ENCODE measurements at regions not wholly inside any gene's neighbourhood (a gene's known extent, or its start where the extent isn't known, plus 50 kb on each side); places are given as distances from the start of the nearest gene placed in this dataset.

- no peak overlapping the region for H3K4me2 ChIP-seq
- no peak overlapping the region for H3K9ac ChIP-seq
- no peaks in the 10 kb centered on the region for H3K27me3 ChIP-seq (ENCODE audit: insufficient read depth, low read depth)
- H2AFZ ChIP-seq (ENCODE audit: low read depth): no peak overlapping the region
- H3K27ac ChIP-seq: no peak overlapping the region
- no peak overlapping the region for H3K4me3 ChIP-seq (IDR thresholded peaks at IDR 0.05; ENCODE audit: insufficient read depth, low read depth, low read length)
- no peaks in the 10 kb centered on the region for H3K36me3 ChIP-seq (ENCODE audit: insufficient read depth)
- TF ChIP-seq, protein P1, sequence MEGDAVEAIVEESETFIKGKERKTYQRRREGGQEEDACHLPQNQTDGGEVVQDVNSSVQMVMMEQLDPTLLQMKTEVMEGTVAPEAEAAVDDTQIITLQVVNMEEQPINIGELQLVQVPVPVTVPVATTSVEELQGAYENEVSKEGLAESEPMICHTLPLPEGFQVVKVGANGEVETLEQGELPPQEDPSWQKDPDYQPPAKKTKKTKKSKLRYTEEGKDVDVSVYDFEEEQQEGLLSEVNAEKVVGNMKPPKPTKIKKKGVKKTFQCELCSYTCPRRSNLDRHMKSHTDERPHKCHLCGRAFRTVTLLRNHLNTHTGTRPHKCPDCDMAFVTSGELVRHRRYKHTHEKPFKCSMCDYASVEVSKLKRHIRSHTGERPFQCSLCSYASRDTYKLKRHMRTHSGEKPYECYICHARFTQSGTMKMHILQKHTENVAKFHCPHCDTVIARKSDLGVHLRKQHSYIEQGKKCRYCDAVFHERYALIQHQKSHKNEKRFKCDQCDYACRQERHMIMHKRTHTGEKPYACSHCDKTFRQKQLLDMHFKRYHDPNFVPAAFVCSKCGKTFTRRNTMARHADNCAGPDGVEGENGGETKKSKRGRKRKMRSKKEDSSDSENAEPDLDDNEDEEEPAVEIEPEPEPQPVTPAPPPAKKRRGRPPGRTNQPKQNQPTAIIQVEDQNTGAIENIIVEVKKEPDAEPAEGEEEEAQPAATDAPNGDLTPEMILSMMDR (conservative IDR thresholded peaks at IDR 0.05; ENCODE audit: low read depth, low read length): no peak
- no peaks in the 10 kb centered on the region for H3K79me2 ChIP-seq (ENCODE audit: insufficient read depth, low read depth)
- no peaks in the 10 kb centered on the region for H3K4me1 ChIP-seq (ENCODE audit: low read depth, poor library complexity, severe bottlenecking)
- H4K20me1 ChIP-seq (ENCODE audit: insufficient read depth): no peaks in the 10 kb centered on the region
These were observed 53.8 kb downstream of the GJD2 start for GRCh38 chr15:34700891-34701427.

DNA sequence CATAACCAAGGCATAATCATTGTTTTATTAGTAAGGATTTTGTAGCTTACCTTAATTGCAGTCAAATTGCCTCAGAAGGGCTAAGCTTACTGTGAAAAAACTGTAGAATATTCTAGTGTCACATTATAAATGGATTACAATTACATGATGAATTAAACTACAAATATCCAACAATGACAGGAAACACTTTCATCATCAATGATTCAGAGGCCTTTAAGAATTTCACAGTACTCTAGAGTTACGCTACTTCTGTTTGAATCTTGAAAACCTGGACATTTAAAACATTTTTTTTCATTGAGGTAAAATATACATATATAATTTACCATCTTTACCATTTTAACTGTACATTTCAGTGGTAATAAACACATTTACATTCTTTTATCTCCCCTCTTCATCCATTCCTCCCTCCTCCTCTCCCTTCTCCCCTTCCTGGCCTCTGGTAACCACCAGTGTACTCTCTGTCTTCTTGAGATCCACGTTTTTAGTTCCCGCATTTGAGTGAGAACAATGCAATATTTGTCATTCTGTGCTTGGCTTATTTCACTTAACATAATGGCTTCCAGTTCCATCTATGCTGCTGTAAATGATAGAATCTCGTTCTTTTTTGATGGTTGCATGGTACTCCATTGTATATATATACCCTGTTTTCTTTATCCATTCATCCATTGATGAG is 54.7 kb downstream of the GJD2 start:
- Histone ChIP-seq H2AFZ (ENCODE audit: low read depth) (no peak overlapping the region), H3K36me3 (ENCODE audit: insufficient read depth) (no peaks in the 10 kb centered on the region), H3K4me3 (IDR thresholded peaks at IDR 0.05; ENCODE audit: insufficient read depth, low read depth, low read length) (no peak overlapping the region), H3K79me2 (ENCODE audit: insufficient read depth, low read depth) (no peaks in the 10 kb centered on the region), H3K4me1 (ENCODE audit: low read depth, poor library complexity, severe bottlenecking) (no peaks in the 10 kb centered on the region), H4K20me1 (ENCODE audit: insufficient read depth) (no peaks in the 10 kb centered on the region), H3K9ac (no peak overlapping the region), H3K4me2 (no peak overlapping the region), H3K27me3 (ENCODE audit: insufficient read depth, low read depth) (no peaks in the 10 kb centered on the region), H3K27ac (no peak overlapping the region)
- TF ChIP-seq, protein P1 (conservative IDR thresholded peaks at IDR 0.05; ENCODE audit: low read depth, low read length): no peak

DNA sequence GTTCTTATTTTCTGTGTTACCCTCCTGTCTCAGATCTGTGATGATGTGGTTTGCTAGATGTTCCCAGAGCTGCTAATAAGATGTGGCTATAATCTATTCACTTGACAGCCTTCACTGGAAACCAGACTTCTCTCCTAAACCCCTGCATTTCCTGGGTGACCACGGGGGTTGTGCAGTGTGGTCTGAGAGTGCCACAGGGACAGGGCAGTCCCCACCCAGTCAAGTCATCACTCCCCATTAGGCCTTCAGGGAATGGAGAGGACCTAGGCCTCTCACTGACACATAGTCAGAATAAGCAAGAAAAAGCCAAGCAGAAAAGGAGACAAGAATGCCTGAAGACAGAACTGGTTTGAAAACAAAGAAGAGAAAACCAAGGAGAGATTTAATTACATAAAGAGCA is 58.3 kb downstream of the GJD2 start:
- TF ChIP-seq, protein P1 (conservative IDR thresholded peaks at IDR 0.05; ENCODE audit: low read depth, low read length): no peak
- no peaks in the 10 kb centered on the region for H3K4me1 ChIP-seq (ENCODE audit: low read depth, poor library complexity, severe bottlenecking)
- no peak overlapping the region for H3K9ac ChIP-seq
- H3K79me2 ChIP-seq (ENCODE audit: insufficient read depth, low read depth): no peaks in the 10 kb centered on the region
- no peak overlapping the region for H2AFZ ChIP-seq (ENCODE audit: low read depth)
- H3K27me3 ChIP-seq (ENCODE audit: insufficient read depth, low read depth): no peaks in the 10 kb centered on the region
- H3K36me3 ChIP-seq (ENCODE audit: insufficient read depth): no peaks in the 10 kb centered on the region
- H3K4me3 ChIP-seq (IDR thresholded peaks at IDR 0.05; ENCODE audit: insufficient read depth, low read depth, low read length): no peak overlapping the region
- H3K4me2 ChIP-seq: no peak overlapping the region
- no peaks in the 10 kb centered on the region for H4K20me1 ChIP-seq (ENCODE audit: insufficient read depth)
- H3K27ac ChIP-seq: no peak overlapping the region

DNA sequence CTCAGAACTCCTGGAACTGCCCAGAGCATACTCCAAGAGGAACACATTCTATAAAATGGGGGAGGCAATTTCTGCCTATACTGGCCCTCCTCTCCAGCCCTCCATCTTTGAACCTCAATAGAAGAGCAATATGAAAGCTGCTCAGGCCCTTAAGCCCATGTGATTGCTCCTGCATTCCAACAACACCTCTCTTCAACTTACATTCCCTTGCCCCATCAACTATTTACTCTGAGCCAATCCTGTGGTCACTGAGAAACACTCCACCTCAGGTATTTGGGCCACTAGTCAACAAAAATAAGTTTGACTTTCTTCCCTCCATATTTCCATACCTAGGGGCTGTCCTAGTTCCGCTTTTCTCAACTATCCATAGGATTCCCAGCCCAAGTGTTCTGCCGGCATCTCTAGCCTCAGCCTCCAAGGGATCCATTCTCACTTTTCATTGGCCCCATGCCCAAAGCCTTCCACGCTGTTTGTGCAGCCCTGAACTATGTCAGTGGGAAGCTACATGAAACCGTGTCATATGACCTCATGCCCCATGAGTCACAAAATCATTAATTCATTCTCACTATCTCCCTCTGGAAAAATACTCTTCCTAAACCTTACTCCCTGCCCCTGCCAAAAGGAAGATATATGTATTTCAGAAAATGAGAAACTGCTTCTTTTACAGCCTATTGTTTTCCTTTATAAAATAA is 61.6 kb downstream of the GJD2 start:
- H2AFZ ChIP-seq (ENCODE audit: low read depth): no peak overlapping the region
- TF ChIP-seq, protein P1 (conservative IDR thresholded peaks at IDR 0.05; ENCODE audit: low read depth, low read length): no peak
- H3K4me2 ChIP-seq: no peak overlapping the region

More for the DNA sequence above, 61.6 kb downstream of the GJD2 start:
- Histone ChIP-seq H3K4me1 (ENCODE audit: low read depth, poor library complexity, severe bottlenecking) (no peaks in the 10 kb centered on the region), H3K27me3 (ENCODE audit: insufficient read depth, low read depth) (no peaks in the 10 kb centered on the region), H3K9ac (no peak overlapping the region), H3K79me2 (ENCODE audit: insufficient read depth, low read depth) (no peaks in the 10 kb centered on the region), H4K20me1 (ENCODE audit: insufficient read depth) (no peaks in the 10 kb centered on the region), H3K4me3 (IDR thresholded peaks at IDR 0.05; ENCODE audit: insufficient read depth, low read depth, low read length) (no peak overlapping the region), H3K27ac (no peak overlapping the region), H3K36me3 (ENCODE audit: insufficient read depth) (no peaks in the 10 kb centered on the region)

All from KMS-11 (cell line).